HG03521 (cell line): ENCODE measurements at regions not wholly inside any gene's neighbourhood (a gene's known extent, or its start where the extent isn't known, plus 50 kb on each side); places are given as distances from the start of the nearest gene placed in this dataset.

ENCODE experiments used
- ATAC-seq: cut with Tn5 transposase; IDR thresholded peaks from one replicate; pipeline ENCODE4 v1.9.1; 2021; ENCODE audit warnings: mild to moderate bottlenecking, moderate library complexity; ENCODE audit not compliant: unreplicated experiment

GRCh38 chr6:138577151-138577915 is 78.0 kb upstream of the NHSL1 start:
- ATAC-seq = no peak

GRCh38 chr6:138580040-138580439 is 80.7 kb upstream of the NHSL1 start:
- no peak for ATAC-seq

GRCh38 chr6:138580801-138581200 is 81.5 kb upstream of the NHSL1 start:
- no peak for ATAC-seq

GRCh38 chr6:138582573-138582972 is 83.3 kb upstream of the NHSL1 start:
- no peak for ATAC-seq

- peak; percentile 54 for ATAC-seq
Measured at GRCh38 chr6:138586638-138587037, 87.3 kb upstream of the NHSL1 start.

GRCh38 chr6:138588805-138589434 is 89.6 kb upstream of the NHSL1 start:
- peak; percentile 37 for ATAC-seq

GRCh38 chr6:138590796-138591709 is 91.8 kb upstream of the NHSL1 start:
- ATAC-seq = no peak

- peak; percentile 40 for ATAC-seq
Measured at GRCh38 chr6:138592749-138593123, 93.4 kb upstream of the NHSL1 start.

GRCh38 chr6:138593124-138593877 is 94.0 kb upstream of the NHSL1 start:
- ATAC-seq = peak; percentile 47

GRCh38 chr6:138593909-138594757 is 94.8 kb upstream of the NHSL1 start:
- no peak for ATAC-seq

- no peak for ATAC-seq
Measured at GRCh38 chr6:138594758-138595140, 95.5 kb upstream of the NHSL1 start.

GRCh38 chr6:138596126-138596525 is 96.8 kb upstream of the NHSL1 start:
- no peak for ATAC-seq

- ATAC-seq = no peak
Measured at GRCh38 chr6:138596591-138596990, 97.3 kb upstream of the NHSL1 start.

- no peak for ATAC-seq
Measured at GRCh38 chr6:138597336-138597735, 98.0 kb upstream of the NHSL1 start.

GRCh38 chr6:138598562-138599173 is 99.4 kb upstream of the NHSL1 start:
- ATAC-seq = no peak

GRCh38 chr6:138600261-138600660 is 101.0 kb upstream of the NHSL1 start:
- no peak for ATAC-seq

- ATAC-seq = no peak
Measured at GRCh38 chr6:138600726-138601125, 101.4 kb upstream of the NHSL1 start.

GRCh38 chr6:138601128-138601527 is 101.8 kb upstream of the NHSL1 start:
- no peak for ATAC-seq

- ATAC-seq = no peak
Measured at GRCh38 chr6:138605958-138606357, 106.7 kb upstream of the NHSL1 start.
